MCF 10A (cell line): ENCODE measurements at regions not wholly inside any gene's neighbourhood (a gene's known extent, or its start where the extent isn't known, plus 50 kb on each side); places are given as distances from the start of the nearest gene placed in this dataset.

Source experiments
- BruUV-seq: library from RNA; stranded (reverse); fragments of 400-500 nt; replicated peaks from 2 replicates; lab custom pipeline; 2021; lab: Mats Ljungman, UMichigan
- CTCF ChIA-PET: fragments of 300-600 bp; sonication (Branson Sonifier 250); formaldehyde crosslinking; extraction: SDS; loops from one replicate; lab custom pipeline; 2021; ENCODE audit warnings: antibody characterized with exemption, inconsistent platforms; lab: Yijun Ruan, JAX
- POLR2A ChIA-PET: fragments of 300-600, 350-650 bp; sonication (Branson Sonifier 250); formaldehyde crosslinking; extraction: SDS; loops from one replicate; lab custom pipeline; 2020; ENCODE audit warnings: antibody characterized with exemption, inconsistent platforms; lab: Yijun Ruan, JAX
- DNase-seq: peaks from one replicate; pipeline ENCODE4 v3.0.0-alpha.2; 2018; ENCODE audit not compliant: unreplicated experiment
- H3K27ac Mint-ChIP-seq: one replicate; pipeline ENCODE4 v1.8.0; 2022; ENCODE audit warnings: mild to moderate bottlenecking, low read depth, mixed read lengths; ENCODE audit not compliant: unreplicated experiment
- H3K27me3 Mint-ChIP-seq: one replicate; pipeline ENCODE4 v1.8.0; 2022; ENCODE audit warnings: mixed read lengths; ENCODE audit not compliant: insufficient read depth, unreplicated experiment
- H3K36me3 Mint-ChIP-seq: one replicate; pipeline ENCODE4 v1.8.0; 2022; ENCODE audit warnings: mild to moderate bottlenecking, moderate library complexity, mixed read lengths; ENCODE audit not compliant: insufficient read depth, unreplicated experiment
- H3K4me1 Mint-ChIP-seq: one replicate; pipeline ENCODE4 v1.8.0; 2022; ENCODE audit warnings: mixed read lengths; ENCODE audit not compliant: insufficient read depth, unreplicated experiment
- H3K4me3 Mint-ChIP-seq: one replicate; pipeline ENCODE4 v1.8.0; 2022; ENCODE audit warnings: mild to moderate bottlenecking, moderate library complexity, mixed read lengths; ENCODE audit not compliant: unreplicated experiment
- H3K9me3 Mint-ChIP-seq: one replicate; pipeline ENCODE4 v1.8.0; 2022; ENCODE audit warnings: mixed read lengths; ENCODE audit not compliant: unreplicated experiment
- intact Hi-C: fragments of 100-400 bp; cut with micrococcal nuclease; formaldehyde crosslinking; loops from 2 replicates; pipeline ENCODE4 v1.14.1; 2022
- TF ChIP-seq, protein P1 (sequence below): fragments of 200-600 bp; IDR thresholded peaks from one replicate; pipeline ENCODE4 v1.8.0; 2022; ENCODE audit warnings: antibody characterized with exemption, mild to moderate bottlenecking; ENCODE audit not compliant: unreplicated experiment

- ChIA-PET POLR2A (interaction anchor here (0.6 kb wide), 1 partner anchor 56 kb away, joined by 3 read pairs; no protein-coding TSS in a partner anchor), CTCF (no interaction called here)
- H3K27me3 Mint-ChIP-seq: no peaks in the 10 kb centered on the region
- DNase-seq: no peak
- no peak overlapping the region for H3K27ac Mint-ChIP-seq
- intact Hi-C loops: no loop called here
- no peak overlapping the region for H3K4me3 Mint-ChIP-seq
- TF ChIP-seq, protein P1, sequence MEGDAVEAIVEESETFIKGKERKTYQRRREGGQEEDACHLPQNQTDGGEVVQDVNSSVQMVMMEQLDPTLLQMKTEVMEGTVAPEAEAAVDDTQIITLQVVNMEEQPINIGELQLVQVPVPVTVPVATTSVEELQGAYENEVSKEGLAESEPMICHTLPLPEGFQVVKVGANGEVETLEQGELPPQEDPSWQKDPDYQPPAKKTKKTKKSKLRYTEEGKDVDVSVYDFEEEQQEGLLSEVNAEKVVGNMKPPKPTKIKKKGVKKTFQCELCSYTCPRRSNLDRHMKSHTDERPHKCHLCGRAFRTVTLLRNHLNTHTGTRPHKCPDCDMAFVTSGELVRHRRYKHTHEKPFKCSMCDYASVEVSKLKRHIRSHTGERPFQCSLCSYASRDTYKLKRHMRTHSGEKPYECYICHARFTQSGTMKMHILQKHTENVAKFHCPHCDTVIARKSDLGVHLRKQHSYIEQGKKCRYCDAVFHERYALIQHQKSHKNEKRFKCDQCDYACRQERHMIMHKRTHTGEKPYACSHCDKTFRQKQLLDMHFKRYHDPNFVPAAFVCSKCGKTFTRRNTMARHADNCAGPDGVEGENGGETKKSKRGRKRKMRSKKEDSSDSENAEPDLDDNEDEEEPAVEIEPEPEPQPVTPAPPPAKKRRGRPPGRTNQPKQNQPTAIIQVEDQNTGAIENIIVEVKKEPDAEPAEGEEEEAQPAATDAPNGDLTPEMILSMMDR: no peak
- no peaks in the 10 kb centered on the region for H3K36me3 Mint-ChIP-seq
- H3K9me3 Mint-ChIP-seq: peaks cover 8% of the 10 kb centered on the region
- H3K4me1 Mint-ChIP-seq: no peaks in the 10 kb centered on the region
- no TSS peak for BruUV-seq
These were observed 74.1 kb upstream of the DDHD1 start for GRCh38 chr14:53227154-53227718.

- Mint-ChIP-seq H3K27ac (no peak overlapping the region), H3K4me1 (no peaks in the 10 kb centered on the region), H3K27me3 (no peaks in the 10 kb centered on the region), H3K36me3 (no peaks in the 10 kb centered on the region), H3K9me3 (peaks cover 8% of the 10 kb centered on the region), H3K4me3 (no peak overlapping the region)
- no peak for DNase-seq
- POLR2A ChIA-PET: interaction anchor here (0.6 kb wide), 1 partner anchor 57 kb away, joined by 3 read pairs; no protein-coding TSS in a partner anchor
- no TSS peak for BruUV-seq
- CTCF ChIA-PET: interaction anchor here (0.7 kb wide), 1 partner anchor 1111 kb away, joined by 3 read pairs; no protein-coding TSS in a partner anchor
- intact Hi-C loops: no loop called here
- TF ChIP-seq, protein P1: no peak
These were observed 73.4 kb upstream of the DDHD1 start for GRCh38 chr14:53226553-53226952.

DNA sequence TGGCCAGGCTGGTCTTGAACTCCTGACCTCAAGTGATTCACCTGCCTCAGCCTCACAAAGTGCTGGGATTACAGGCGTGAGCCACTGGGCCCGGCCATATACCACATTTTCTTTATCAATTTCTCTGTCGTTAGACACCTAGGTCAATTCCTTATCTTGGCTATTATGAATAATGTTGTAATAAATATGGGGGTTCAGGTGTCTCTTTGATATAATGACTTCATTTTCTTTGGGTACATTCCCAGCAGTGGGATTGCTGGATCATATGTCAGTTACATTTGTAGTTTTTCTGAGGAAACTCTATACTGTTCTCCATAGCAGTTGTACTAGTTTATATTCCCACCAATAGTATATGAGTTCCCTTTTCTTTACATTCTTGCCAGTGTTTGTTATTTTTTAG lies 67.8 kb upstream of the DDHD1 start:
- no peak for DNase-seq
- intact Hi-C loops: no loop called here
- Mint-ChIP-seq H3K4me1 (no peaks in the 10 kb centered on the region), H3K27ac (no peak overlapping the region), H3K27me3 (no peaks in the 10 kb centered on the region), H3K4me3 (no peak overlapping the region), H3K9me3 (peaks cover 8% of the 10 kb centered on the region), H3K36me3 (no peaks in the 10 kb centered on the region)
- TF ChIP-seq, protein P1: no peak
- ChIA-PET POLR2A (interaction anchor here (0.8 kb wide), 1 partner anchor 35 kb away, joined by 3 read pairs; no protein-coding TSS in a partner anchor), CTCF (no interaction called here)
- BruUV-seq: no TSS peak

DNA sequence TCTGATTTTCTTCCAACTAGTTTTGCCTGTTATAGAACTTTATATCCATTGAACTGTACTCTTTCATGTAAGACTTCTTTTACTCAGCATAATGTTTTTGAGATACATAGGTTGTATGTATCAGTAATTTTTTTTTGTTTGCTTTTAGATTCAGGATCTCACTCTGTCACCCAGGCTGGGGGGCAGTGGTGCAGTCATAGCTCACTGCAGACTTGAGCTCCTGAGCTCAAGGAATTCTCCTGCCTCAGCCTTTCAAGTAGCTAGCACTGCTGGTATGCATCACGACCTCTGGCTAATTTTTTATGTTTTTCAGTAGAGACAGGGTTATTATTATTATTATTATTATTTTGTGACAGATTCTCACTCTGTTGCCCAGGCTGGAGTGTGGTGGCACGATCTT lies 65.0 kb upstream of the DDHD1 start:
- intact Hi-C loops: no loop called here
- POLR2A ChIA-PET: interaction anchor here (1.1 kb wide), 1 partner anchor 66 kb away, joined by 4 read pairs; no protein-coding TSS in a partner anchor
- BruUV-seq: no TSS peak
- Mint-ChIP-seq H3K4me3 (peak overlapping the region; percentile 75), H3K27me3 (no peaks in the 10 kb centered on the region), H3K36me3 (no peaks in the 10 kb centered on the region), H3K9me3 (no peaks in the 10 kb centered on the region), H3K27ac (no peak overlapping the region), H3K4me1 (no peaks in the 10 kb centered on the region)
- no peak for DNase-seq
- TF ChIP-seq, protein P1: no peak
- CTCF ChIA-PET: interaction anchor here (0.6 to 1.6 kb wide), 11 partner anchors 14 to 1119 kb away, joined by 3 to 6 read pairs (median 4); no protein-coding TSS in a partner anchor
